Heart left ventricle (tissue), 16 donors: ENCODE measurements at regions not wholly inside any gene's neighbourhood (a gene's known extent, or its start where the extent isn't known, plus 50 kb on each side); places are given as distances from the start of the nearest gene placed in this dataset.

Experiments
- ATAC-seq, 4 donors: fragments of 200-7000 bp; cut with Tn5 transposase; one replicate each; pipeline ENCODE4 v1.9.1; 2020 to 2022; ENCODE audit warnings: moderate library complexity in 4 of 4, mild to moderate bottlenecking in 3 of 4, moderate number of reproducible peaks in 1 of 4
- DNase-seq, 5 donors: peaks; one replicate each; pipeline ENCODE4 v3.0.0-alpha.2; 2020
- H3K27ac ChIP-seq, 12 donors: fragments of 200-600 bp; sonication (generic) in 4 of 12; one replicate each; pipeline versions ENCODE4 v1.5.0 to v1.8.0; 2016 to 2022; ENCODE audit warnings: mild to moderate bottlenecking in 2 of 12
- H3K27me3 ChIP-seq, 9 donors: fragments of 200-600 bp; sonication (generic) in 2 of 9; one replicate each; pipeline versions ENCODE4 v1.5.1 to v1.8.0; 2016 to 2022; ENCODE audit warnings: mild to moderate bottlenecking in 3 of 9
- H3K36me3 ChIP-seq, 9 donors: fragments of 200-600 bp; sonication (generic) in 2 of 9; one replicate each; pipeline versions ENCODE4 v1.5.0 to v1.8.0; 2018 to 2022; ENCODE audit warnings: mild to moderate bottlenecking in 2 of 9
- H3K4me1 ChIP-seq, 12 donors: fragments of 200-600 bp; sonication (generic) in 4 of 12; one replicate each; pipeline versions ENCODE4 v1.5.0 to v1.8.0; 2016 to 2022; ENCODE audit warnings: mild to moderate bottlenecking in 3 of 12
- H3K4me3 ChIP-seq, 12 donors: fragments of 200-600 bp; sonication (generic) in 4 of 12; one replicate each; pipeline versions ENCODE4 v1.5.0 to v1.8.0; 2017 to 2022; ENCODE audit warnings: mild to moderate bottlenecking in 9 of 12, moderate library complexity in 4 of 12
- H3K9me3 ChIP-seq, 12 donors: fragments of 200-600 bp; sonication (generic) in 4 of 12; one replicate each; pipeline versions ENCODE4 v1.5.0 to v1.8.0; 2016 to 2022; ENCODE audit warnings: mild to moderate bottlenecking in 1 of 12
- CTCF ChIP-seq, 12 donors: fragments of 200-600 bp; sonication (generic) in 4 of 12; IDR thresholded peaks; one replicate each; pipeline versions ENCODE4 v1.5.0 to v1.8.0; 2018 to 2022; ENCODE audit warnings: antibody characterized with exemption in 12 of 12, mild to moderate bottlenecking in 5 of 12
- POLR2A ChIP-seq, 2 donors: fragments of 450-650 bp; IDR thresholded peaks; one replicate each; pipeline ENCODE4 v1.6.1; 2017; ENCODE audit warnings: antibody characterized with exemption in 2 of 2, mild to moderate bottlenecking in 2 of 2, moderate library complexity in 2 of 2
- WGBS, 4 donors: extraction: QIAGEN DNeasy Blood & Tissue Kit in 2 of 4; methylation state at CpG; one replicate each; pipeline versions ENCODE4 v1.1.5 to v1.1.7; 2013 to 2018; 5-methylcytosine and 5-hydroxymethylcytosine counted together
- intact Hi-C, 10 donors: fragments of 100-400 bp; cut with DNase I; formaldehyde crosslinking; loops; one replicate each; pipeline versions ENCODE4 v1.11.1 to v1.14.2; 2022
- donor health status: ischemic (EF 13 %, LVEDD 7.1; RV severe dilation, severe dysfunction).
- donor health status: healthy with polysubstance abuse.
- donor health status: DM: no; HTN: yes; CAD: no.
- donor health status: DM: no; HTN: no; CAD: no.
- donor health status: ischemic (EF 25% LVEDD 6.9; RV normal size, moderate dysfunction).
- donor health status: ischemic (EF 25% LVEDD 5.7; RV mildly dilated, moderate dysfunction).
- donor health status: healthy.
- donor health status: DM: yes; HTN: yes; CAD: no.
- donor health status: ischemic (EF 35%, LVEDD 5.7; RV mildly dilated, moderate dysfunction).
- donor health status: nonischemic (EF 11% LVEDD 7.7; RV severe dilation, severe dysfunction).
- donor health status: DM: yes; HTN: yes; CAD: no.
- donor health status: PGD.
- donor health status: ischemic (EF 29% LVEDD 5.4; RV normal size, mild dysfunction).
- donor health status: nonischemic (EF 23%, LVEDD 6.1; RV moderate dilation, normal function).

- Histone ChIP-seq H3K27ac (no peak overlapping the region), H3K36me3 (no peaks in the 10 kb centered on the region), H3K4me3 (no peak overlapping the region), H3K4me1 (no peaks in the 10 kb centered on the region), H3K27me3 (peaks cover 0 to 39% (median 17%) of the 10 kb centered on the region in 9 donors), H3K9me3 (no peaks in the 10 kb centered on the region)
- no peak for ATAC-seq
- intact Hi-C loops = no loop called here
- 76 to 83% (median 83%) methylated on average over 3 of the region's 3 CpGs for WGBS, 4 donors
- no peak for DNase-seq
- TF ChIP-seq POLR2A (IDR thresholded peaks at IDR 0.05) (no peak), CTCF (IDR thresholded peaks at IDR 0.05) (no peak)
Measured at GRCh38 chr10:120014031-120014430, 121.5 kb downstream of the SEC23IP start.

DNA sequence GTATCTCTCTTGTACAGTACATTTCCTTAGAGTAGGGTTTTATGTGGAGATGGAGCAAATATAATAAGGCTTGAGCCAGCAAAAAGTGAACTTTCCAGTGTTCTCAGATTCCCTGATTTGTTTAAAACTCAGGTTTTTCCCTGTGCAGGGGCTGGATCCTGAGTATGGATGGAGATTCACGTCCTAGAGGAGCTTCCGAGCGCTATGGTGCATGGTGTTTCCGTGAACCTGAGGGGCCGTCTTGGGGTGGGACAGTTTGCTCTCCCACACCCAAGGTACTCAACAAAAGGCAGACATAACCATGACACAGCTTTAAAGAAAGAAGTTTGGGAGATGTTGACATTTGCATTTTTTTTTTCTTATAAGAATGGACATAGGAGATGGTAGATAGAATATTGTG, 122.5 kb downstream of the SEC23IP start:
- intact Hi-C loops = no loop called here
- TF ChIP-seq CTCF (IDR thresholded peaks at IDR 0.05) = no peak
- no peak for TF ChIP-seq POLR2A (IDR thresholded peaks at IDR 0.05)
- 84 to 94% (median 89%) methylated on average over 5 of the region's 5 CpGs for WGBS, 4 donors
- Histone ChIP-seq H3K27me3 (peaks cover 0 to 38% (median 17%) of the 10 kb centered on the region in 9 donors), H3K27ac (no peak overlapping the region), H3K9me3 (no peaks in the 10 kb centered on the region), H3K4me3 (no peak overlapping the region), H3K4me1 (no peaks in the 10 kb centered on the region), H3K36me3 (no peaks in the 10 kb centered on the region)
- DNase-seq = no peak
- ATAC-seq = no peak

DNA sequence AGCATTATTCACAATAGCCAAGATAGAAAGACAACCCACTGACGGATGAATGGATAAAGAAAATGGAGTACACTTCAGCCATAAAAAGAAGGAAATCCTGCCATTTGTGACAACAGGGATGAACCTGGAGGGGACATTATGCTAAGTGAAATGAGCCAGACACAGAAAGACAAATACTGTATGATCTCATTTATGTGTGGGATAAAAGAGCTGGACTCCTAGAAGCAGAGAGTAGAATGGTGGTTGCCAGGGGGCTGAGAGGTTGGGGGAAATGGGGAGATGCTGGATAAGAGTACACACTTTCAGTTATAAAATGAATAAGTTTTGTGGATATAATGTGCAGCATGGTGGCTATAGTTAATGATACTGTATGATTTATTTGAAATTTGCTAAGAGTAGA, 124.4 kb downstream of the SEC23IP start:
- no peak overlapping the region for H3K4me3 ChIP-seq
- no peak overlapping the region for H3K27ac ChIP-seq
- no peak for ATAC-seq
- peaks cover 0 to 22% (median 4%) of the 10 kb centered on the region in 9 donors for H3K27me3 ChIP-seq
- no peak for DNase-seq
- no peaks in the 10 kb centered on the region for H3K36me3 ChIP-seq
- H3K9me3 ChIP-seq = no peaks in the 10 kb centered on the region
- intact Hi-C loops = no loop called here
- WGBS, 4 donors = 81 to 90% (median 87%) methylated on average over 1 of the region's 1 CpG
- no peaks in the 10 kb centered on the region for H3K4me1 ChIP-seq
- TF ChIP-seq CTCF (IDR thresholded peaks at IDR 0.05) = no peak
- TF ChIP-seq POLR2A (IDR thresholded peaks at IDR 0.05) = no peak

DNA sequence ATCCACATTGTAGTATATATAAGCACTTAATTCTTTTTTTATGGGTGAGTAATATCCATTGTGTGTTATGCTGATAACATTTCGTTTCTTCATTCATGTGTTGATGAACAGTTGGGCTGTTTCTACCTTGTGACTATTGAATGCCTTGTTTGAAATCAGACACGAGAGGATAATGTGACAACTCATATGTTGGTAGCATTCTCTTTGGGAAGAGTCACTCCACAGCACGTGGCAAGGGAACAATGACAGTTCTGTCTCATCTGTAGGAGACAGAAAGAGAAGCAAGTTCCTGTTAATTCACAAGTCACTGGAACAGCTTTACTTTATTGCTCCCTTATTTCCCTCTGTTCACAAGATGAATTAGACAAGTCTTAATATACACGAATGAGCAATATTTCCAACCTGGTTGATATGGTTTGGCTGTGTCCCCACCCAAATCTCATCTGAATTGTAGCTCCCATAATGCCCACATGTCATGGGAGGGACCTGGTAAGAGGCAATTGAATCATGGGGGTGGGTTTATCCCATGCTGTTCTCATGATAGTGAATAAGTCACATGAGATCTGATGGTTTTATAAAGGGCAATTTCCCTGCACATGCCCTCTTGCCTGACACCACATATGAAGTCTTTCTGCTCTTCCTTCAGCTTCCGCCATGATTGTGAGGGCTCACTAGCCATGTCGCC, 125.3 kb downstream of the SEC23IP start:
- Histone ChIP-seq H3K9me3 (no peaks in the 10 kb centered on the region), H3K36me3 (no peaks in the 10 kb centered on the region), H3K27me3 (peaks cover 0 to 12% (median 2%) of the 10 kb centered on the region in 9 donors), H3K4me1 (no peaks in the 10 kb centered on the region), H3K4me3 (no peak overlapping the region), H3K27ac (no peak overlapping the region)
- DNase-seq (no peak), ATAC-seq (no peak)
- TF ChIP-seq POLR2A (IDR thresholded peaks at IDR 0.05) (no peak), CTCF (IDR thresholded peaks at IDR 0.05) (no peak)
- intact Hi-C loops = no loop called here
- 57 to 65% (median 61%) methylated on average over 6 of the region's 6 CpGs for WGBS, 4 donors
